MG63 (cell line): ENCODE measurements at regions not wholly inside any gene's neighbourhood (a gene's known extent, or its start where the extent isn't known, plus 50 kb on each side); places are given as distances from the start of the nearest gene placed in this dataset.

Source experiments
- DNase-seq: peaks from one replicate; pipeline ENCODE4 v3.0.0-alpha.2; 2020
- H3K27me3 ChIP-seq: fragments of 250-450 bp; sonication (Bioruptor Pico); 2 replicates; pipeline ENCODE4 v1.5.1; 2020; ENCODE audit warnings: mild to moderate bottlenecking, moderate library complexity
- H3K36me3 ChIP-seq: fragments of 250-450 bp; sonication (Bioruptor Pico); 2 replicates; pipeline ENCODE4 v1.5.1; 2020; ENCODE audit warnings: mild to moderate bottlenecking, moderate library complexity
- H3K4me3 ChIP-seq: fragments of 250-450 bp; sonication (Bioruptor Pico); 2 replicates; pipeline ENCODE4 v1.5.1; 2020; ENCODE audit warnings: mild to moderate bottlenecking, moderate library complexity
- H3K9me3 ChIP-seq: fragments of 250-450 bp; sonication (Bioruptor Pico); 2 replicates; pipeline ENCODE4 v1.5.1; 2020; ENCODE audit warnings: mild to moderate bottlenecking, moderate library complexity

DNA sequence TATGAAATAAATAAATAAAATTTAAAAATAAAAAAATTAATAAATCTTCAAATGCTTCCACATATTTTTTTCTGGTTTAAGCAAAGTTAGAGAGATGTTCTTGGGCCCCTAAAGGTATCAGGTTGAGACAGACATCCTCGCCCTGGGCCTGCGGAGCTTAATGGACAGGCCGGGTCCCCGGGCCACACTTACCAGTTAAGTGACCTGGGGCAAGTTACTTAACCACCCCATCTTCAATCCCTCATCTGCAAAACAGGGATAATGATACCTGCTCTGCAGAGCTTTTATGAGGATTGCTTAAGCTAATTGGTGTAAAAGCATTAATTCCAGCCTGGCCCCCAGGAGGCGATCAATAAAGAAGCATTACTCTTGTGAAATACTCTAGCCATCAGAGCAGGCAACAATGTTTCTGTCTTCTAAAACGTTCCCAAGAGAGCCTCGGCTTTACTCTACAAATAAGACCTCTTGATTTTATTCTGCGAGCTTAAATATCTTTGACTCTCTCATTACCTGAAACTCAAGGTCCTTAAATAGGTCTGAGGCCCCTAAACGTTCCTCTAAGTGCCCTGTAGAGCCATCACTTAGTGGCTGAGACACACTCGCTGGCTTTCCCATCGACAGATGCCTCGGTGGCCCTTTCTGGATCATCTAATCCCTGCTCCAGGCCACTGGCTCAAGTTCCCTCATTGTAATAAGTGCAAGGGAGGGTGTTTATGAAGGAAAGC lies 81.1 kb upstream of the DIO3 start:
- Histone ChIP-seq H3K9me3 (no peaks in the 10 kb centered on the region), H3K4me3 (no peak overlapping the region), H3K27me3 (no peaks in the 10 kb centered on the region), H3K36me3 (no peaks in the 10 kb centered on the region)
- DNase-seq = no peak

- no peaks in the 10 kb centered on the region for H3K36me3 ChIP-seq
- H3K27me3 ChIP-seq = no peaks in the 10 kb centered on the region
- peak; percentile 13 for DNase-seq
- H3K4me3 ChIP-seq = no peak overlapping the region
- no peaks in the 10 kb centered on the region; the same call in 1 of the 2 replicates for H3K9me3 ChIP-seq
Measured at GRCh38 chr14:101480747-101481530, 80.4 kb upstream of the DIO3 start.

- Histone ChIP-seq H3K9me3 (no peaks in the 10 kb centered on the region; the same call in 1 of the 2 replicates), H3K36me3 (no peaks in the 10 kb centered on the region), H3K4me3 (no peak overlapping the region), H3K27me3 (no peaks in the 10 kb centered on the region)
- DNase-seq = no peak
Measured at GRCh38 chr14:101481557-101481956, 79.7 kb upstream of the DIO3 start.

DNA sequence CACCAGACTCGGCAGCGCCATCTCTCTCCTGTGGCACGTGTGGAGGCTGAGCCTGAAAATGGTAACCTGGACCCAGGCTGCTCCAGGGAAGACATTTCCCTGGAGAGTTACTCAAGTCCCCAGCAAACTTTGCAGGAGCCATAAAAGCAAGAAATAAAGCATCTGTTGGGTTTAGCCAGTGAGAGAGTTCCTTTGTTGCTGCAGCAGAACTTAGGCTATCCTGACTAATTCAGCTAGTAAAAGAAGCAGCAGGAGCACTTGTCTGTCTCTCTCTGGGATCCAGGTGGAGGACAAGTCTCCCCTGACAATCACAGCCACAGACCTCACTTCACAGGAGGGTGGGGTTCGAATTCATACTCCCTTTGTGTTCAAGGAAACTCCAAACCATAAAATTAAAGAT lies 79.2 kb upstream of the DIO3 start:
- H3K36me3 ChIP-seq = no peaks in the 10 kb centered on the region
- no peaks in the 10 kb centered on the region for H3K27me3 ChIP-seq
- no peaks in the 10 kb centered on the region; the same call in 1 of the 2 replicates for H3K9me3 ChIP-seq
- no peak overlapping the region for H3K4me3 ChIP-seq
- DNase-seq = no peak

DNA sequence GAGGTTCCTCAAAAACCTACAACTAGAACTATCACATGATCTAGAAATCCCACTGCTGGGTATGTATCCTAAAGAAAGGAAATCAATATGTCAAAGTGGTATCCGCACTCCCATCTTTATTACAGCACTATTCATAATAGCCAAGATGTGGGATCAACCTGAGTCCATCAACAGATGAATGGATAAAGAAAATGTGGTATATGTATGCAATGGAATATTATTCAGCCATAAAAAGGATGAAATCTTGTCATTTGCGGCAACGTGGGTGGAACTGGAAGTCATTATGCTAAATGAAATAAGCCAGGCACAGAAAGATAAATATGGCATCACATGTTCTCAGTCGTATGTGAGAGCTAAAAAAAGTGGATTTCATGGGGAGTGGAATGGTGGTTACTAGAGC lies 77.5 kb upstream of the DIO3 start:
- H3K9me3 ChIP-seq = no peaks in the 10 kb centered on the region; the same call in 1 of the 2 replicates
- no peaks in the 10 kb centered on the region for H3K36me3 ChIP-seq
- no peak for DNase-seq
- H3K27me3 ChIP-seq = no peaks in the 10 kb centered on the region
- no peak overlapping the region for H3K4me3 ChIP-seq

DNA sequence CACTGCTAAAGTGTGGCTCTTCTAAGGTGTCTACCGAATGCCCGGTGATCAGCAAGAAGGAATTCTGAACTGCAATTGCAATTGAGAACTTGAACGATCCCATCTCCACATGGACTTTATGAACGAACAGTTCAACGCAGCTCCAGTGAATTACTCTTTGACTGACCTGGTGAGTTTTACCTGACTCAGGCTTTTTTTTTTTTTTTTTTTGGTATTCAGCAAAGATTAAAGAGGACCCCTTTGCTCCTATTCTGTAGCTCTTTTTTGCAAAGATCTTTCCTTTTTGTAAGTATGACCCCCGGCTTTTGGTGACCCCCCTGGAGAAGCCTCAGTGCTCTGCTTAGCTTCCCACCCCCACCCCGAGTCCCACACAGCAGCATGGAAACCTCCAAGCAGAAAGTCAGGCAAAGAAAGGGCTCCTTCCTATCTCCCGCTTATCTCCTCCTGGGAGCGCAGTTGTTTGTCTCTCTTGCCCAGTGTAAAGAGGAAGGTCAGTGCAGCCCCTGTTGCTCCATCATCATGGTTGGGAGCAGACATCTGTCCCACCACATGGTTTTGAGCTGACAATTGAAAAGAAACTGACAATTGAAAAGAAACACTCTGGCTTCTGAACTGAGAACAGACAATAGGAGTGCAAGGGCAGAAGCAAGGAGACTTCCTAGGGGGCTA lies 72.1 kb upstream of the DIO3 start:
- H3K36me3 ChIP-seq = no peaks in the 10 kb centered on the region
- H3K4me3 ChIP-seq = no peak overlapping the region
- no peaks in the 10 kb centered on the region for H3K27me3 ChIP-seq
- H3K9me3 ChIP-seq = no peaks in the 10 kb centered on the region; the same call in 1 of the 2 replicates
- no peak for DNase-seq

- Histone ChIP-seq H3K9me3 (no peaks in the 10 kb centered on the region; the same call in 1 of the 2 replicates), H3K36me3 (no peaks in the 10 kb centered on the region), H3K4me3 (no peak overlapping the region), H3K27me3 (no peaks in the 10 kb centered on the region)
- no peak for DNase-seq
Measured at GRCh38 chr14:101490771-101491170, 70.5 kb upstream of the DIO3 start.

- Histone ChIP-seq H3K4me3 (no peak overlapping the region), H3K9me3 (no peaks in the 10 kb centered on the region), H3K36me3 (no peaks in the 10 kb centered on the region), H3K27me3 (no peaks in the 10 kb centered on the region)
- DNase-seq = no peak
Measured at GRCh38 chr14:101491841-101492240, 69.5 kb upstream of the DIO3 start.

DNA sequence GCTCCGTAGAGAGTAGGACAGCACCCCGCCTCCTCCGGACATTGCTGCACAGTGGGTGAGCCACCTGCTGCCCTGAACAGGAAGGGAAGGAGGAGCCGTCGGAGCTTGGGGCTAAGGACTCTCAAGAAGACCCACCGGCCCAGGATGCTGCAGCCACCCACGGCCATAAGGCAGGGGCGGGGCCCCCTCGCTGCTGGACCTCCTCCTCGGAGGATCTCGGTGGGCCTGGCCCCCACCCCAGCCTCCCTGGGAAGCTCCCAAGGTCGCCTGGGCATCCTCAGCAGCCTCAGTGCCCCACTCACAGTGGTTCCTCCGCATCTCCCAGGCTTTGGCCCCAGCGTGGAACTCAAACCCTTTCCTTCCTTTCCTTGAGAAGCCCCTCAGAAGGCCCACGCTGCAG lies 68.6 kb upstream of the DIO3 start:
- DNase-seq = no peak
- Histone ChIP-seq H3K9me3 (no peaks in the 10 kb centered on the region), H3K36me3 (no peaks in the 10 kb centered on the region), H3K27me3 (no peaks in the 10 kb centered on the region), H3K4me3 (no peak overlapping the region)

DNA sequence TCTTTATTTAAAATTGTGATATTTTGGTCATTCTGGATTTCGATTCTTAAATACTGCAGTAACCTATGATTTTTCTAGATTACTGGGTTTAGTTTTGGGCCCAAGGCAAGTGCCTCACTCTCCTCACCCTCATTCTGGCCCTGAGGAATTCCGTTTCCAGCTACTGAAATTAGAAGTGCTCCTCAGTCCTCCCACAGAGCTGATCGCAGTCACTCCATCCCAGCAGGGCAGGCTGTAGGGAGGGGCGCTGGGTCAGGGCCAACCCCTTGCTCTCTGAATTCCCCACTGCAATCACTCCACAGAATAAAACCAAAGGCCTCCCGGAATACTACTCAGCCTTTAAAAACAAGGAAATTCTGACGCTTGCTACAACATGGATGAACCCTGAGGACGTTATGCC lies 66.5 kb upstream of the DIO3 start:
- Histone ChIP-seq H3K36me3 (no peaks in the 10 kb centered on the region), H3K4me3 (no peak overlapping the region), H3K9me3 (no peaks in the 10 kb centered on the region), H3K27me3 (no peaks in the 10 kb centered on the region)
- DNase-seq = no peak

DNA sequence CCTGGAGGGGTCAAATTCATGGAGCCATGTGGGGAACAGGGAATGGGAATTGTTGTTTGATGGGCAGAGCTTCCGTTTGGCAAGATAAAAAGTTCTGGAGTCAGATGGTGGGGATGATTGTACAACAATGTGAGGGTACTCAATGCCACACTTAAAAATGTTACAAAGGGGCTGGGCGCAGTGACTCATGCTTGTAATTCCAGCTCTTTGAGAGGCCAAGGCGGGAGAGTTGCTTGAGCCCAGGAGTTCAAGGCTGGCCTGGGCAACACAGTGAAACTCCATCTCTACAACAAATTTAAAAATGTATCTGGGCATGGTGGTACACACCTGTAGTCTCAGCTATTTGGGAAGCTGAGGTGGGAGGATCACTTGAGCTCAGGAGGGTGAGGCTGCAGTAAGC lies 66.0 kb upstream of the DIO3 start:
- no peak overlapping the region for H3K4me3 ChIP-seq
- no peaks in the 10 kb centered on the region for H3K27me3 ChIP-seq
- no peaks in the 10 kb centered on the region for H3K36me3 ChIP-seq
- no peaks in the 10 kb centered on the region for H3K9me3 ChIP-seq
- DNase-seq = no peak

GRCh38 chr14:101495827-101496775 lies 65.2 kb upstream of the DIO3 start:
- Histone ChIP-seq H3K4me3 (no peak overlapping the region), H3K27me3 (no peaks in the 10 kb centered on the region), H3K9me3 (no peaks in the 10 kb centered on the region), H3K36me3 (no peaks in the 10 kb centered on the region)
- DNase-seq = no peak

- DNase-seq = no peak
- Histone ChIP-seq H3K4me3 (no peak overlapping the region), H3K27me3 (no peaks in the 10 kb centered on the region), H3K36me3 (no peaks in the 10 kb centered on the region), H3K9me3 (no peaks in the 10 kb centered on the region)
Measured at GRCh38 chr14:101496776-101497683, 64.3 kb upstream of the DIO3 start.

DNA sequence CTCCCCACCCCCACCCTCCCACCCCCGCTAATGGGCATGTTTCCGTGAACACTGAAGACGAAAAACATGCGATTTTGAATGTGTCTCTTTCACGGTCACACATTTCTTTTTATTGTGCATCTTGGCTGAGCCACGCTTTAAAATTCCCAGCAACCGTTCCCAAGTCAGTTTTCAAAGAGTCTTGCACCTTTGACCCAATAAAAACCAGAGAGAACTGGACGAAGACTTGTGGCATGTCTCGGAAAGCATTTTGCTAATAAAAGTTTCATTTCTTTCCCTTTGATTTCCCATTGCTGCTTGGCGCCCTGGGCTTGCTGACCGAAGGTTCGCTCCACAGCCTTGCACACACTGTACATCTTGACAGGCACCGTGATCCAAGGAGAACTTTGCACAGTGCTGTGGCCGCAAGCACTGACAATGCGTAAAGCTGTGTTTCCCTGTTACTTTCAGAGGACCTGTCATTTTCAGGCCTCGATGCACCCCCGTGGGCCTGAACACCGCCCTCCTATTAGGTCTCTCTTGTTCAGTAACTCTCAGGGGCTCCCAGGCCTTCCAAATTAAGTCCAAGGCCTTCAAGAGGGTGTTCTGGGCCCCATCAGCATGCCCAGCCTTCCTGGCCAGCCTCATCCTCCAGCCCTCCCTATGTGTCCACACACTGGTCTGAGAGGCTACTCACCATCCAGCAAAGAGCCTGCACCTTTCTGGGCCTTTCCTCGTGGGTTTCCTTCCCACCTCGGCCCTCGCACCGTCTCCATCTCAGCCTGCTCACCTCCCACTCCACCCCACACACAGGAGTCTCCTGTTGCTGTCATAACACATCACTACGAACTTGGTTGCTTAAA lies 63.4 kb upstream of the DIO3 start:
- DNase-seq = no peak
- Histone ChIP-seq H3K4me3 (no peak overlapping the region), H3K27me3 (no peaks in the 10 kb centered on the region), H3K36me3 (no peaks in the 10 kb centered on the region), H3K9me3 (no peaks in the 10 kb centered on the region)

DNA sequence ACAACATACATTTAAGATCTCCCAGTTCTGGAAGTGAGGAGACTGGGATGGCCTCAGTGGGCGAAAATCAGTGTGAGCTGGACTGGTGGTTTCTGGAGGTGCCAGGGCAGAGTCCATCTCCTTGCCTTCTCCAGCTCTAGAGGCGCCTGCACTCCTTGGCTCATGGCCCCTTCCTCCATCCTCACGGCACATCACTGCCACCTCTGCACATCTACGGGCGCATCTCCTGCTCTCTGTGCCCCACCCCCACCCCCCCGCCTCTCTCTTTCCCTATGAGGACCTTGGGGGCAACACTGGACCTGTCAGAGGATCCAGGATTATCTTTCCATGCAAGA lies 62.8 kb upstream of the DIO3 start:
- H3K9me3 ChIP-seq = no peaks in the 10 kb centered on the region
- DNase-seq = no peak
- no peaks in the 10 kb centered on the region for H3K36me3 ChIP-seq
- H3K4me3 ChIP-seq = no peak overlapping the region
- H3K27me3 ChIP-seq = no peaks in the 10 kb centered on the region
